ENCODE measurements at regions not wholly inside any gene's neighbourhood (a gene's known extent, or its start where the extent isn't known, plus 50 kb on each side); places are given as distances from the start of the nearest gene placed in this dataset.

GRCh38 chr16:88305176-88305575 lies 77.6 kb upstream of the ZNF469 start (continued):
- TF ChIP-seq ZC3H10 (CRISPR knock-in tag; IDR thresholded peaks at IDR 0.05) (no peak), TSHZ2 (CRISPR knock-in tag; IDR thresholded peaks at IDR 0.05) (no peak)

GRCh38 chr16:88306411-88306810 lies 76.3 kb upstream of the ZNF469 start:
- no peak for TF ChIP-seq PPARA (CRISPR knock-in tag; IDR thresholded peaks at IDR 0.05; ENCODE audit: borderline replicate concordance)
- TF ChIP-seq CSRNP3 (CRISPR knock-in tag; IDR thresholded peaks at IDR 0.05), result no peak
- TF ChIP-seq BACH2 (CRISPR knock-in tag; IDR thresholded peaks at IDR 0.05; ENCODE audit: borderline replicate concordance), result no peak
- no peak for TF ChIP-seq POU6F1 (CRISPR knock-in tag; IDR thresholded peaks at IDR 0.05; ENCODE audit: borderline replicate concordance, low read depth)
- no peak for TF ChIP-seq CREB5 (CRISPR knock-in tag; IDR thresholded peaks at IDR 0.05; ENCODE audit: low read depth)
- TF ChIP-seq TCF4 (CRISPR knock-in tag; IDR thresholded peaks at IDR 0.05; ENCODE audit: borderline replicate concordance), result no peak
- TF ChIP-seq TOX (CRISPR knock-in tag; IDR thresholded peaks at IDR 0.05; ENCODE audit: borderline replicate concordance), result no peak
- no peak for TF ChIP-seq ARNTL (CRISPR knock-in tag; IDR thresholded peaks at IDR 0.05; ENCODE audit: borderline replicate concordance, low read depth)
- no peak for TF ChIP-seq ZNF70 (CRISPR knock-in tag; IDR thresholded peaks at IDR 0.05)
- TF ChIP-seq TSHZ2 (CRISPR knock-in tag; IDR thresholded peaks at IDR 0.05), result no peak
- TF ChIP-seq ZFP3 (CRISPR knock-in tag; IDR thresholded peaks at IDR 0.05), result no peak
- no peak for TF ChIP-seq ZC3H10 (CRISPR knock-in tag; IDR thresholded peaks at IDR 0.05)
- no peak for TF ChIP-seq SNAI2 (CRISPR knock-in tag; IDR thresholded peaks at IDR 0.05)
- no peak for TF ChIP-seq RARB (CRISPR knock-in tag; IDR thresholded peaks at IDR 0.05)
- TF ChIP-seq ESRRG (CRISPR knock-in tag; IDR thresholded peaks at IDR 0.05), result no peak
- no peak for ATAC-seq

GRCh38 chr16:88306860-88307545 lies 75.8 kb upstream of the ZNF469 start:
- no peak for TF ChIP-seq ZNF565 (CRISPR knock-in tag; conservative IDR thresholded peaks at IDR 0.05; ENCODE audit: low read depth)
- no peak for TF ChIP-seq ZFP3 (CRISPR knock-in tag; IDR thresholded peaks at IDR 0.05)
- TF ChIP-seq ZFP30 (CRISPR knock-in tag; IDR thresholded peaks at IDR 0.05), result no peak
- no peak for TF ChIP-seq ARNTL (CRISPR knock-in tag; IDR thresholded peaks at IDR 0.05; ENCODE audit: borderline replicate concordance, low read depth)
- 0 out of 2 replicates have a peak, but pooled peaks have one; percentile 30 for TF ChIP-seq CREB5 (CRISPR knock-in tag; IDR thresholded peaks at IDR 0.05; ENCODE audit: low read depth)
- TF ChIP-seq CSRNP3 (CRISPR knock-in tag; IDR thresholded peaks at IDR 0.05), result no peak
- TF ChIP-seq ZNF8 (CRISPR knock-in tag; IDR thresholded peaks at IDR 0.05), result no peak
- TF ChIP-seq GLIS3 (CRISPR knock-in tag; IDR thresholded peaks at IDR 0.05), result no peak
- no peak for TF ChIP-seq ZC3H10 (CRISPR knock-in tag; IDR thresholded peaks at IDR 0.05)
- TF ChIP-seq ZNF70 (CRISPR knock-in tag; IDR thresholded peaks at IDR 0.05), result no peak
- 0 out of 2 replicates have a peak, but pooled peaks have one; percentile 20 for TF ChIP-seq TCF4 (CRISPR knock-in tag; IDR thresholded peaks at IDR 0.05; ENCODE audit: borderline replicate concordance)
- no peak for TF ChIP-seq PPARA (CRISPR knock-in tag; IDR thresholded peaks at IDR 0.05; ENCODE audit: borderline replicate concordance)
- peak; percentile 25; the same call in 1 of the 2 replicates for TF ChIP-seq ISL1 (CRISPR knock-in tag; IDR thresholded peaks at IDR 0.05)
- peak; percentile 55 for ATAC-seq
